ENCODE measurements at regions not wholly inside any gene's neighbourhood (a gene's known extent, or its start where the extent isn't known, plus 50 kb on each side); places are given as distances from the start of the nearest gene placed in this dataset.

GRCh38 chr7:19872094-19872493, 98.7 kb upstream of the TMEM196 start:
- no peak overlapping the region for H3K4me2 ChIP-seq (replicated peaks; ENCODE audit: extremely low read depth, low read length, poor library complexity, severe bottlenecking)
- H3K27ac ChIP-seq (ENCODE audit: low read depth in 1 of 2, low read length in 2 of 2), result no peak overlapping the region
- H2AFZ ChIP-seq (ENCODE audit: insufficient read depth, low read depth, low read length, poor library complexity, severe bottlenecking), result no peak overlapping the region
- no peaks in the 10 kb centered on the region for H3K79me2 ChIP-seq (ENCODE audit: insufficient read depth, low read length)
- Mint-ChIP-seq H3K27ac (no peak overlapping the region), H3K9me3 (peaks cover 0 to 2% (median 0%) of the 10 kb centered on the region in 7 donors), H3K4me1 (no peaks in the 10 kb centered on the region), H3K4me3 (no peak overlapping the region), H3K27me3 (ENCODE audit: low read depth in 3 of 3) (peaks cover 0 to 2% (median 1%) of the 10 kb centered on the region in 3 donors), H3K36me3 (no peaks in the 10 kb centered on the region)
- no peak for TF ChIP-seq CTCF (IDR thresholded peaks at IDR 0.05)
- no CpG with 5 or more reads among the region's 1 CpG for WGBS (ENCODE audit: insufficient coverage)
- no peaks in the 10 kb centered on the region for H3K9me3 ChIP-seq (replicated peaks in 1 of 2; ENCODE audit: control insufficient read depth in 1 of 2, insufficient read depth in 1 of 2, low read length in 2 of 2)
- DNase-seq, result no peak
- H3K4me1 ChIP-seq (ENCODE audit: control insufficient read depth in 1 of 2, insufficient read depth in 2 of 2, low read length in 2 of 2), result no peaks in the 10 kb centered on the region
- no peaks in the 10 kb centered on the region for H3K36me3 ChIP-seq (replicated peaks in 1 of 2; ENCODE audit: control insufficient read depth in 1 of 2, insufficient read depth in 2 of 2, low read length in 2 of 2)
- H3K27me3 ChIP-seq (ENCODE audit: control insufficient read depth in 2 of 2, insufficient read depth in 2 of 2, low read length in 2 of 2), result no peaks in the 10 kb centered on the region
- H3K9ac ChIP-seq (ENCODE audit: insufficient read depth, low read length, poor library complexity, severe bottlenecking), result no peak overlapping the region
- no peak overlapping the region for H3K4me3 ChIP-seq (replicated peaks in 1 of 3; ENCODE audit: low read depth in 2 of 3, low read length in 3 of 3)
- intact Hi-C loops (cut with micrococcal nuclease), result no loop called here
- H4K20me1 ChIP-seq (ENCODE audit: insufficient read depth, low read length), result no peaks in the 10 kb centered on the region

- Histone ChIP-seq H3K4me3 (replicated peaks in 1 of 3; ENCODE audit: low read depth in 2 of 3, low read length in 3 of 3) (no peak overlapping the region), H3K9ac (ENCODE audit: insufficient read depth, low read length, poor library complexity, severe bottlenecking) (no peak overlapping the region), H3K36me3 (replicated peaks in 1 of 2; ENCODE audit: control insufficient read depth in 1 of 2, insufficient read depth in 2 of 2, low read length in 2 of 2) (no peaks in the 10 kb centered on the region), H4K20me1 (ENCODE audit: insufficient read depth, low read length) (no peaks in the 10 kb centered on the region), H3K4me2 (replicated peaks; ENCODE audit: extremely low read depth, low read length, poor library complexity, severe bottlenecking) (no peak overlapping the region), H2AFZ (ENCODE audit: insufficient read depth, low read depth, low read length, poor library complexity, severe bottlenecking) (no peak overlapping the region), H3K79me2 (ENCODE audit: insufficient read depth, low read length) (no peaks in the 10 kb centered on the region), H3K27me3 (ENCODE audit: control insufficient read depth in 2 of 2, insufficient read depth in 2 of 2, low read length in 2 of 2) (no peaks in the 10 kb centered on the region), H3K27ac (ENCODE audit: low read depth in 1 of 2, low read length in 2 of 2) (no peak overlapping the region), H3K4me1 (ENCODE audit: control insufficient read depth in 1 of 2, insufficient read depth in 2 of 2, low read length in 2 of 2) (no peaks in the 10 kb centered on the region), H3K9me3 (replicated peaks in 1 of 2; ENCODE audit: control insufficient read depth in 1 of 2, insufficient read depth in 1 of 2, low read length in 2 of 2) (no peaks in the 10 kb centered on the region)
- no CpG with 5 or more reads among the region's 2 CpGs for WGBS (ENCODE audit: insufficient coverage)
- TF ChIP-seq CTCF (IDR thresholded peaks at IDR 0.05), result no peak
- intact Hi-C loops (cut with micrococcal nuclease), result no loop called here
- no peak for DNase-seq
- Mint-ChIP-seq H3K4me1 (no peaks in the 10 kb centered on the region), H3K36me3 (no peaks in the 10 kb centered on the region), H3K9me3 (peaks cover 0 to 2% (median 0%) of the 10 kb centered on the region in 7 donors), H3K27ac (no peak overlapping the region), H3K27me3 (ENCODE audit: low read depth in 3 of 3) (peaks cover 0 to 2% (median 1%) of the 10 kb centered on the region in 3 donors), H3K4me3 (no peak overlapping the region)
Observed at GRCh38 chr7:19871102-19871501, 97.7 kb upstream of the TMEM196 start.

Measured in CD14-positive monocyte (primary cell).